GM19035 (cell line): ENCODE measurements at regions not wholly inside any gene's neighbourhood (a gene's known extent, or its start where the extent isn't known, plus 50 kb on each side); places are given as distances from the start of the nearest gene placed in this dataset.
"Not testable (repeated sequence)": the region's sequence is repeated elsewhere in the genome, so short reads cannot be mapped to it uniquely, and the experiment has no call there.

Source experiments
- ATAC-seq: cut with Tn5 transposase; IDR thresholded peaks from one replicate; pipeline ENCODE4 v1.9.1; 2021; ENCODE audit not compliant: unreplicated experiment

DNA sequence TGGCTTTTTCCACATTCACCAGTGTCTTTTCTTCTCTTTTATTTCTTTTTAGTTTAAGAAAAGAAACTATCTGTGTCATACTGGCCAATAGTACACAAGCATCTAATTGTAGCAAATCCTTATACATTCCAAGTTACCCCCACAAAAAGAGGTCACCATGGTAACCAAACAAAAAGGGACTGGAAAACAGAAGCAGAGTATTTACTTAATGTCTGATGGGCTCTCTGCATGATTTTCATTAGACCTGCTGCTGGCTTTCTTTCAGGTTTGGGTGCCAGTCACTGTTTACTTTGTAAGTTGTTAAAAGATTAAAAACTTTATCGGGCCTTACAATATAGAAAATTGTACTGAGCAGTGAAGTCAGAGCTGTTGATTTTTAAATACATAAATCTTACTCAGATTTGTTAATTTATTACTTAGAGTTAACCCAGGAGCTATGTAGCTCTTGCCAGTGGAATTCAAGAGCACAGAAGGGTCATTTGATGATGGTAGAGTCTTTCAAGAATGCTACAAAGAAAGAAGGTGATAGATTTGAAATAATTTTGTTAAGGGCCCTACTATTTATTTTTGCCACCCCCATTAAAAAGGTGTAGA, 123.9 kb downstream of the BRMS1L start:
- no peak for ATAC-seq

DNA sequence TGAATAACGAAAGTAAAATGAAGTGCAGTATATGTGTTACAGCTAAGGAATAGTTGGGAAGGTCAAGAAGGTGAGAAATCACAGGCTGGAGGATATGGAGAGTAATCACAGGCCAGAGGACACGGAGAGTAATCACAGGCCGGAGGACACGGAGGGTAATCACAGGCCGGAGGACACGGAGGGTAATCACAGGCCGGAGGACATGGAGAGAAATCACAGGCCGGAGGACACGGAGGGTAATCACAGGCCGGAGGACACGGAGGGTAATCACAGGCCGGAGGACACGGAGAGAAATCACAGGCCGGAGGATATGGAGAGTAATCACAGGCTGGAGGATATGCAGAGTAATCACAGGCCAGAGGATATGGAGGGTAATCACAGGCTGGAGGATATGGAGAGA, 121.8 kb downstream of the BRMS1L start:
- ATAC-seq = not testable (repeated sequence)

GRCh38 chr14:35944847-35945246, 118.7 kb downstream of the BRMS1L start:
- ATAC-seq = peak; percentile 53

GRCh38 chr14:35940291-35940690, 114.2 kb downstream of the BRMS1L start:
- no peak for ATAC-seq

DNA sequence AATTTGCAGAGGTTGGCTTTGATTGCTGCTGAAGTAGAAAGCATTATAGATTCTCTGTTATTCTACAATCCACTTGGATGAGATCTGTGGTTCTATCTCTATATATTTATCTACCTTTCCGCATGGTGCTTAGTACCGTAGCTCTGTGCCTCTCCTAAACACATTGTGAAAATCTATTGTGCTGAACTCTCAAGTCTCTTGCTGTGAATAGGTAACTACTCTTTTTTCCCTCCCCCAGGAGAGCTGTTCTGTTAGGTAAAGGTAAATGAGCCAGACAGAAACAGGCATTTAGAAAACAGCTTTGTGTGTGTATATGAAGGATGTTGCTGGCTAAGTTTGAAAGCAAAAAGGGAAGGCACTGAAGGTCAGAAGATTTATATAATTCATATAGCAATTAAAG, 112.6 kb downstream of the BRMS1L start:
- ATAC-seq = no peak

DNA sequence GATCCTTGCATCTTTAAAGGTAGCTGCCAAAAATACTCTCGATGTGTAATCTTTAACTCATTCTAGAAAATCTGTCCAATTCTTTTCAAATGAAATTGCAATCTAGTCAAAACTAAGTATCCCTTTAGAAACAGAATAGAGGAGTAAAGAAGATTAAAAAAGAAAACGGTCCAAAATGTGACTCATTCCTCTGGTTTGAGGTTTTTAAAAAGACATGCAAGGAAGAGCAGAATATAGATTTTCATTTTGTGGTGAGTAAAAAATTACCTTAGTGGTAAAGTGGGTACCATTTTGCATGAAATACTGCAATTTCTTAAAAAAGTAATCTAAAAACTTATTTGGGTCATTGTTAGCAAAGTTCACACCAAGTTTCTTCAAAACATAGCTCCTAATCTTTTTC, 108.4 kb downstream of the BRMS1L start:
- peak; percentile 58 for ATAC-seq

DNA sequence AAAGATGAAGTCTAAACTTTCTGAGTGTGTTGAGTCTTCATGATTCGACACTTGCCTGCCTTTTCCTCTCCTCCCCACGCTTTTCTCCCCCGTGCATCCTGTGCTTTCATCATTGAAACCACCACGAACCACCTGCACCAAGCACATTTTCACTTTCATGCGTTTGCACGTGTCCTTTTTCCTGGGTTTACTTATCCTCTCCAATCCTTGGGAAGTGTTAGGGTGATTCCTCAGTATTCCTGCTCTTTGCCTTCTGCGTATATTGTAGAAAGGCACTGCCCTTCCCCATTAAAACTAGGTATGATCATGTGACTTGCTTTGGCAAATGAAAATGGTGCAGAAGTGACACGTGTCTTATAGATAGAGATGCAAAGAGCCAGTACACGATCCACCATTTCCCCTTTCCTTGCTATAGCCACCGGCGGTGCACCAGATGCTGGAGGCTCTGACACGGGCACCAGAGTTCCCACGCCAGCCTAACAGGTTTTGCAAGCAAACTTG, 106.6 kb downstream of the BRMS1L start:
- ATAC-seq = peak; percentile 54

DNA sequence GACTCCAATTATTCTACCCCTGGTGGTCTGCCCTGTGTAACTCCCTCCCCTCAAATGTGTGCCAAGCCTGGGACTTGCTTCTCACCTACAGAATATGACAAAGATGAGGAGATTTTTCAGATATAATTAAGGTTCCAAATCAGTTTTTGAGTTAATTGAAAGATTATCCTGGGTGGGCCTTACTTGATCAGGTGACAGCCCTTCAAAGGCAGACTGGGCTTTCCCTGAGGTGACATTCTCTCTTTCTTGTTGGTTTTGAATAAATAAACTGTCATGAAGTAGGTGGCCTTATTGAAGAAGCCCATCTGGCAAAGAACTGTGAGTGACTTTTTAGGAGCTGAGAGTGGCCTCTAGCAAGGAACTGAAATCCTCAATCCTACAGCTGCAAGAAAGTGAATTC, 106.0 kb downstream of the BRMS1L start:
- ATAC-seq = no peak

DNA sequence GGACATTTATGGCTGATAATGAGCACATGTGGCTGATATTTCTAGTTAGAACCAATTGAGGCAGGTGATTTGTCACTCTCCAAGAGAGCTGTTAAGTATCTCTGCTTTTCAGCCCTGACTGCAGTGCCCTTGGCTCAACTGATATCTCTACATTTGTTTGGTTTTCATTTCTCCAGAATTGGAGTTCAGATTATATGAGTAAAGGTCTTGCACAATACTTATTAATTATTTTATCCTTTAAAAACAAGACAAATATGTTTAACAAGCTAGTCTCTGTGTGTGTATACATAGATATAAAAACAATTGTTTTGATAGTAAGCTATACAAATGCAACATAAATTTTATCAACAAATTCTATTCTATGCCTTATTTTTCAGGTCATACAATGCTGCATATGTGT, 105.2 kb downstream of the BRMS1L start:
- no peak for ATAC-seq

- no peak for ATAC-seq
Measured at GRCh38 chr14:35929186-35929585, 103.0 kb downstream of the BRMS1L start.

- ATAC-seq = no peak
Measured at GRCh38 chr14:35927727-35928126, 101.6 kb downstream of the BRMS1L start.

DNA sequence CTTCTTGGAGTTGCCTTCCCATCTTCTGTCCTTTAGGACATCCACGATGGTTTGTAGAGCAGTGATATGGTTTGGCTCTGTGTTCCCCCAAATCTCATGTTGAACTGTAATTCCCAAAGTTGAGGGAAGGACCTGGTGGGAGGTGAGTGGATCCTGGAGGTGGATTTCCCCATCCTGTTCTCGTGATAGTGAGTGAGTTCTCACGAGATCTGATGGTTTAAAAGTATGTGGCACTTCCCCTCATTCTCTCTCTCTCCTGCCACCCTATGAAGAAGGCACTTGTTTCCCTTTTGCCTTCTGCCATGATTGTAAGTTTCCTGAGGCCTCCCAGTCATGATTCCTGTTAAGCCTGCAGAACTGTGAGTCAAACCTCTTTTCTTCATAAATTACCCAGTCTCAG, 99.2 kb downstream of the BRMS1L start:
- ATAC-seq = no peak

- ATAC-seq = not testable (repeated sequence)
Measured at GRCh38 chr14:35922590-35922989, 96.5 kb downstream of the BRMS1L start.

DNA sequence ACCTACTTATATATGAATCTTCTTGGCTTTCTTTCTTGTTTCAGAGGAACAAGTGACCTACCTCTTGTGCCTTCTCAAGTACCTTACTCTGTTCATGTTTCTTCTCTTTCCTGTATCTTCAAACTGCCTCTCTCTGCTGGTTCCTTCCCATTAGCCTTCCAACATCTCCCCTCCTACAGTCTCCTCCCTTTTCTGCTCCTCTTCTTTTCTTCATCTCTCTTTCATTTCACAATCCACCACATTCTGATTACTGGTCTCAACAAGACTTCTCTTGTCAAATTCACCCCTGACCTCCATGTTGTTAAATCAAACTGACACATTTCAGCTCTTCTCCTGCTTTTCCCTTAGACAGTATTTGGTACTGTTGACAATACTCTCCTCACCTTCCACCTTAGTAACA, 95.6 kb downstream of the BRMS1L start:
- ATAC-seq = no peak
